Peyer's patch (tissue), 4 donors: ENCODE measurements at regions not wholly inside any gene's neighbourhood (a gene's known extent, or its start where the extent isn't known, plus 50 kb on each side); places are given as distances from the start of the nearest gene placed in this dataset.
"Not testable (repeated sequence)": the region's sequence is repeated elsewhere in the genome, so short reads cannot be mapped to it uniquely, and the experiment has no call there.

ENCODE experiments used
- DNase-seq, 3 donors: peaks; one replicate each; pipeline ENCODE4 v3.0.0-alpha.2; 2017 to 2019
- H3K27ac ChIP-seq, 4 donors: fragments of 200-600 bp; sonication (generic); one replicate each; pipeline ENCODE4 v1.5.1; 2016 to 2019
- H3K27me3 ChIP-seq, 2 donors: fragments of 200-600 bp; sonication (generic); one replicate each; pipeline ENCODE4 v1.5.1; 2019
- H3K36me3 ChIP-seq, 3 donors: fragments of 200-600 bp; sonication (generic); one replicate each; pipeline ENCODE4 v1.5.1; 2016 to 2019
- H3K4me1 ChIP-seq, 4 donors: fragments of 200-600 bp; sonication (generic); one replicate each; pipeline ENCODE4 v1.5.1; 2016 to 2019
- H3K4me3 ChIP-seq, 4 donors: fragments of 200-600 bp; sonication (generic); 1 replicate in 3 of 4; 2 replicates in 1 of 4; pipeline ENCODE4 v1.5.1; 2016 to 2019; ENCODE audit warnings: mild to moderate bottlenecking in 1 of 4
- H3K9me3 ChIP-seq, 4 donors: fragments of 200-600 bp; sonication (generic); one replicate each; pipeline ENCODE4 v1.5.1; 2016 to 2019; ENCODE audit warnings: mild to moderate bottlenecking in 1 of 4
- CTCF ChIP-seq, 6 experiments: fragments of 450-650 bp in 4 of 6; fragments of 200-600 bp in 2 of 6; sonication (generic) in 1 of 6; IDR thresholded peaks; one replicate each; pipeline ENCODE4 v1.5.1; 2017 to 2019; ENCODE audit warnings: antibody characterized with exemption in 6 of 6, mild to moderate bottlenecking in 3 of 6, moderate library complexity in 1 of 6
- POLR2A ChIP-seq, 2 donors: fragments of 450-650 bp; IDR thresholded peaks; one replicate each; pipeline ENCODE4 v1.5.1; 2017; ENCODE audit warnings: antibody characterized with exemption in 2 of 2, mild to moderate bottlenecking in 2 of 2, moderate library complexity in 2 of 2

GRCh38 chrX:138067415-138067814 is 501.5 kb downstream of the ZIC3 start:
- DNase-seq: no peak
- TF ChIP-seq CTCF (IDR thresholded peaks at IDR 0.05) (no peak), POLR2A (IDR thresholded peaks at IDR 0.05) (no peak)
- H3K27me3 ChIP-seq: no peaks in the 10 kb centered on the region
- H3K36me3 ChIP-seq: no peaks in the 10 kb centered on the region
- H3K4me3 ChIP-seq: no peak overlapping the region
- no peaks in the 10 kb centered on the region for H3K9me3 ChIP-seq
- no peak overlapping the region for H3K27ac ChIP-seq
- H3K4me1 ChIP-seq: no peaks in the 10 kb centered on the region

- DNase-seq: no peak
- no peak overlapping the region for H3K27ac ChIP-seq
- H3K4me1 ChIP-seq: no peaks in the 10 kb centered on the region
- no peaks in the 10 kb centered on the region for H3K36me3 ChIP-seq
- H3K9me3 ChIP-seq: no peaks in the 10 kb centered on the region
- no peak overlapping the region for H3K4me3 ChIP-seq
- TF ChIP-seq POLR2A (IDR thresholded peaks at IDR 0.05) (no peak), CTCF (IDR thresholded peaks at IDR 0.05) (no peak)
- no peaks in the 10 kb centered on the region for H3K27me3 ChIP-seq
Measured at GRCh38 chrX:138073626-138074025, 507.7 kb downstream of the ZIC3 start.

- H3K36me3 ChIP-seq: no peaks in the 10 kb centered on the region
- no peaks in the 10 kb centered on the region for H3K27me3 ChIP-seq
- no peaks in the 10 kb centered on the region for H3K4me1 ChIP-seq
- H3K27ac ChIP-seq: no peak overlapping the region
- no peak for DNase-seq
- H3K4me3 ChIP-seq: no peak overlapping the region
- no peak for TF ChIP-seq CTCF (IDR thresholded peaks at IDR 0.05)
- no peak for TF ChIP-seq POLR2A (IDR thresholded peaks at IDR 0.05)
- H3K9me3 ChIP-seq: no peaks in the 10 kb centered on the region
Measured at GRCh38 chrX:138082251-138082650, 516.3 kb downstream of the ZIC3 start.

- Histone ChIP-seq H3K27ac (no peak overlapping the region), H3K4me1 (no peaks in the 10 kb centered on the region), H3K4me3 (no peak overlapping the region), H3K36me3 (no peaks in the 10 kb centered on the region), H3K27me3 (no peaks in the 10 kb centered on the region), H3K9me3 (no peaks in the 10 kb centered on the region)
- DNase-seq: no peak
- TF ChIP-seq POLR2A (IDR thresholded peaks at IDR 0.05): no peak
- no peak for TF ChIP-seq CTCF (IDR thresholded peaks at IDR 0.05)
Measured at GRCh38 chrX:138082896-138083295, 517.0 kb downstream of the ZIC3 start.

- H3K36me3 ChIP-seq, H3K27ac ChIP-seq, H3K4me3 ChIP-seq, H3K4me1 ChIP-seq, H3K27me3 ChIP-seq, DNase-seq, H3K9me3 ChIP-seq: not testable (repeated sequence)
Measured at GRCh38 chrX:138110910-138111309, 545.0 kb downstream of the ZIC3 start.

- no peak for DNase-seq
- H3K27ac ChIP-seq: no peak overlapping the region
Measured at GRCh38 chrX:138127314-138127713, 561.4 kb downstream of the ZIC3 start.

More at GRCh38 chrX:138127314-138127713, 561.4 kb downstream of the ZIC3 start:
- Histone ChIP-seq H3K9me3 (no peaks in the 10 kb centered on the region), H3K27me3 (no peaks in the 10 kb centered on the region), H3K4me3 (no peak overlapping the region), H3K4me1 (no peaks in the 10 kb centered on the region), H3K36me3 (no peaks in the 10 kb centered on the region)
- no peak for TF ChIP-seq POLR2A (IDR thresholded peaks at IDR 0.05)
- TF ChIP-seq CTCF (IDR thresholded peaks at IDR 0.05): no peak
